ENCODE measurements at regions not wholly inside any gene's neighbourhood (a gene's known extent, or its start where the extent isn't known, plus 50 kb on each side); places are given as distances from the start of the nearest gene placed in this dataset.

GRCh38 chr3:21944251-21944650, 193.2 kb upstream of the ZNF385D start:
- TF ChIP-seq TAF1 (IDR thresholded peaks at IDR 0.05; ENCODE audit: low read depth, low read length): no peak
- TF ChIP-seq POLR2A (IDR thresholded peaks at IDR 0.05; ENCODE audit: low read depth, low read length): no peak
- TF ChIP-seq POLR2AphosphoS5 (IDR thresholded peaks at IDR 0.05; ENCODE audit: low read depth, low read length): no peak
- no peak for TF ChIP-seq SPI1 (IDR thresholded peaks at IDR 0.05; ENCODE audit: low read depth, low read length)

Measured in GM12891 (cell line).